Neuron (in vitro differentiated cells): ENCODE measurements at regions not wholly inside any gene's neighbourhood (a gene's known extent, or its start where the extent isn't known, plus 50 kb on each side); places are given as distances from the start of the nearest gene placed in this dataset.

Experiments used
- H2AFZ ChIP-seq: one replicate; pipeline ENCODE4 v1.6.1; 2013; ENCODE audit warnings: low read depth, mild to moderate bottlenecking, inconsistent platforms, low read length, moderate library complexity
- H3K27me3 ChIP-seq: one replicate; pipeline ENCODE4 v1.6.1; 2013; ENCODE audit warnings: low read length; ENCODE audit not compliant: insufficient read depth
- H3K36me3 ChIP-seq: one replicate; pipeline ENCODE4 v1.6.1; 2013; ENCODE audit warnings: low read length; ENCODE audit not compliant: insufficient read depth
- H3K4me1 ChIP-seq: one replicate; pipeline ENCODE4 v1.6.1; 2013; ENCODE audit warnings: low read length; ENCODE audit not compliant: insufficient read depth
- H3K4me3 ChIP-seq: 2 replicates; pipeline ENCODE4 v1.5.1; 2013; ENCODE audit warnings: mild to moderate bottlenecking, low read length, moderate library complexity
- H3K9me3 ChIP-seq: one replicate; pipeline ENCODE4 v1.6.1; 2013; ENCODE audit warnings: low read length

- Histone ChIP-seq H3K4me1 (no peaks in the 10 kb centered on the region), H3K9me3 (no peaks in the 10 kb centered on the region), H3K27me3 (no peaks in the 10 kb centered on the region), H2AFZ (no peak overlapping the region), H3K4me3 (no peak overlapping the region), H3K36me3 (no peaks in the 10 kb centered on the region)
Observed at GRCh38 chr11:91913407-91913806, 311.2 kb upstream of the FAT3 start.

- H3K4me3 ChIP-seq: no peak overlapping the region
- no peaks in the 10 kb centered on the region for H3K9me3 ChIP-seq
- H3K4me1 ChIP-seq: no peaks in the 10 kb centered on the region
- H3K36me3 ChIP-seq: no peaks in the 10 kb centered on the region
- H3K27me3 ChIP-seq: no peaks in the 10 kb centered on the region
- no peak overlapping the region for H2AFZ ChIP-seq
Observed at GRCh38 chr11:91912322-91912721, 312.3 kb upstream of the FAT3 start.

GRCh38 chr11:91906871-91907624, 317.6 kb upstream of the FAT3 start:
- H3K4me1 ChIP-seq: no peaks in the 10 kb centered on the region
- no peaks in the 10 kb centered on the region for H3K9me3 ChIP-seq
- H2AFZ ChIP-seq: no peak overlapping the region
- no peaks in the 10 kb centered on the region for H3K27me3 ChIP-seq
- no peaks in the 10 kb centered on the region for H3K36me3 ChIP-seq
- no peak overlapping the region for H3K4me3 ChIP-seq

GRCh38 chr11:91904792-91905785, 319.5 kb upstream of the FAT3 start:
- no peak overlapping the region for H3K4me3 ChIP-seq
- H3K9me3 ChIP-seq: no peaks in the 10 kb centered on the region
- no peak overlapping the region for H2AFZ ChIP-seq
- no peaks in the 10 kb centered on the region for H3K36me3 ChIP-seq
- no peaks in the 10 kb centered on the region for H3K27me3 ChIP-seq
- no peaks in the 10 kb centered on the region for H3K4me1 ChIP-seq

GRCh38 chr11:91902312-91902711, 322.3 kb upstream of the FAT3 start:
- H3K4me1 ChIP-seq: no peaks in the 10 kb centered on the region

GRCh38 chr11:91880660-91881059, 344.0 kb upstream of the FAT3 start:
- H3K4me3 ChIP-seq: no peak overlapping the region
- H3K4me1 ChIP-seq: no peaks in the 10 kb centered on the region
- no peak overlapping the region for H2AFZ ChIP-seq
- no peaks in the 10 kb centered on the region for H3K36me3 ChIP-seq
- H3K9me3 ChIP-seq: no peaks in the 10 kb centered on the region
- H3K27me3 ChIP-seq: no peaks in the 10 kb centered on the region

More at GRCh38 chr11:91902312-91902711, 322.3 kb upstream of the FAT3 start:
- no peaks in the 10 kb centered on the region for H3K27me3 ChIP-seq
- no peak overlapping the region for H3K4me3 ChIP-seq
- H3K36me3 ChIP-seq: no peaks in the 10 kb centered on the region
- H3K9me3 ChIP-seq: no peaks in the 10 kb centered on the region
- H2AFZ ChIP-seq: no peak overlapping the region

- no peaks in the 10 kb centered on the region for H3K36me3 ChIP-seq
- H2AFZ ChIP-seq: no peak overlapping the region
- peaks cover 9% of the 10 kb centered on the region for H3K4me1 ChIP-seq
- H3K9me3 ChIP-seq: no peaks in the 10 kb centered on the region
- H3K27me3 ChIP-seq: no peaks in the 10 kb centered on the region
- no peak overlapping the region for H3K4me3 ChIP-seq
Observed at GRCh38 chr11:91876746-91877145, 347.9 kb upstream of the FAT3 start.

GRCh38 chr11:91872243-91872642, 352.4 kb upstream of the FAT3 start:
- no peaks in the 10 kb centered on the region for H3K36me3 ChIP-seq
- peaks cover 18% of the 10 kb centered on the region for H3K4me1 ChIP-seq
- H3K9me3 ChIP-seq: no peaks in the 10 kb centered on the region
- H2AFZ ChIP-seq: no peak overlapping the region
- no peaks in the 10 kb centered on the region for H3K27me3 ChIP-seq
- no peak overlapping the region for H3K4me3 ChIP-seq

GRCh38 chr11:91871791-91872190, 352.8 kb upstream of the FAT3 start:
- H2AFZ ChIP-seq: no peak overlapping the region
- H3K4me3 ChIP-seq: no peak overlapping the region

GRCh38 chr11:91871048-91871447, 353.6 kb upstream of the FAT3 start:
- H3K4me3 ChIP-seq: no peak overlapping the region
- no peaks in the 10 kb centered on the region for H3K36me3 ChIP-seq
- no peaks in the 10 kb centered on the region for H3K27me3 ChIP-seq
- H3K4me1 ChIP-seq: peaks cover 20% of the 10 kb centered on the region
- no peak overlapping the region for H2AFZ ChIP-seq
- H3K9me3 ChIP-seq: no peaks in the 10 kb centered on the region

More at GRCh38 chr11:91871791-91872190, 352.8 kb upstream of the FAT3 start:
- Histone ChIP-seq H3K36me3 (no peaks in the 10 kb centered on the region), H3K27me3 (no peaks in the 10 kb centered on the region), H3K9me3 (no peaks in the 10 kb centered on the region), H3K4me1 (peaks cover 20% of the 10 kb centered on the region)

GRCh38 chr11:91869686-91870085, 354.9 kb upstream of the FAT3 start:
- no peaks in the 10 kb centered on the region for H3K9me3 ChIP-seq
- H3K27me3 ChIP-seq: no peaks in the 10 kb centered on the region
- H3K36me3 ChIP-seq: no peaks in the 10 kb centered on the region
- no peak overlapping the region for H2AFZ ChIP-seq
- H3K4me3 ChIP-seq: no peak overlapping the region
- peaks cover 20% of the 10 kb centered on the region for H3K4me1 ChIP-seq

- Histone ChIP-seq H2AFZ (no peak overlapping the region), H3K4me3 (no peak overlapping the region), H3K36me3 (no peaks in the 10 kb centered on the region), H3K9me3 (no peaks in the 10 kb centered on the region), H3K27me3 (no peaks in the 10 kb centered on the region), H3K4me1 (peaks cover 11% of the 10 kb centered on the region)
Observed at GRCh38 chr11:91866642-91867041, 358.0 kb upstream of the FAT3 start.

- H2AFZ ChIP-seq: no peak overlapping the region
- H3K36me3 ChIP-seq: no peaks in the 10 kb centered on the region
- no peaks in the 10 kb centered on the region for H3K27me3 ChIP-seq
- H3K9me3 ChIP-seq: no peaks in the 10 kb centered on the region
- no peak overlapping the region for H3K4me3 ChIP-seq
- peaks cover 3% of the 10 kb centered on the region for H3K4me1 ChIP-seq
Observed at GRCh38 chr11:91860661-91861060, 364.0 kb upstream of the FAT3 start.
